GM19025 (cell line): ENCODE measurements at regions not wholly inside any gene's neighbourhood (a gene's known extent, or its start where the extent isn't known, plus 50 kb on each side); places are given as distances from the start of the nearest gene placed in this dataset.

ENCODE experiments used
- ATAC-seq: cut with Tn5 transposase; IDR thresholded peaks from one replicate; pipeline ENCODE4 v1.9.1; 2021; ENCODE audit warnings: mild to moderate bottlenecking, low read depth, moderate library complexity; ENCODE audit not compliant: unreplicated experiment

GRCh38 chr1:229989591-229990248 lies 77.3 kb upstream of the GALNT2 start:
- ATAC-seq: no peak

GRCh38 chr1:229990326-229990725 lies 76.7 kb upstream of the GALNT2 start:
- no peak for ATAC-seq

GRCh38 chr1:229991104-229991513 lies 75.9 kb upstream of the GALNT2 start:
- ATAC-seq: no peak

- no peak for ATAC-seq
Measured at GRCh38 chr1:229991724-229992333, 75.2 kb upstream of the GALNT2 start.

GRCh38 chr1:229993060-229993459 lies 74.0 kb upstream of the GALNT2 start:
- ATAC-seq: no peak

- ATAC-seq: no peak
Measured at GRCh38 chr1:229993894-229994293, 73.1 kb upstream of the GALNT2 start.

- ATAC-seq: no peak
Measured at GRCh38 chr1:229999004-229999670, 67.9 kb upstream of the GALNT2 start.

- no peak for ATAC-seq
Measured at GRCh38 chr1:230000493-230001184, 66.4 kb upstream of the GALNT2 start.

GRCh38 chr1:230002164-230002803 lies 64.8 kb upstream of the GALNT2 start:
- ATAC-seq: no peak

- ATAC-seq: no peak
Measured at GRCh38 chr1:230003409-230003808, 63.6 kb upstream of the GALNT2 start.

GRCh38 chr1:230005040-230005439 lies 62.0 kb upstream of the GALNT2 start:
- no peak for ATAC-seq

- no peak for ATAC-seq
Measured at GRCh38 chr1:230008721-230009120, 58.3 kb upstream of the GALNT2 start.

GRCh38 chr1:230009611-230010313 lies 57.3 kb upstream of the GALNT2 start:
- ATAC-seq: no peak

GRCh38 chr1:230010603-230011332 lies 56.3 kb upstream of the GALNT2 start:
- no peak for ATAC-seq

GRCh38 chr1:230011333-230012092 lies 55.5 kb upstream of the GALNT2 start:
- ATAC-seq: no peak

- ATAC-seq: no peak
Measured at GRCh38 chr1:230012093-230012393, 55.0 kb upstream of the GALNT2 start.

- ATAC-seq: no peak
Measured at GRCh38 chr1:230012741-230013140, 54.3 kb upstream of the GALNT2 start.

- ATAC-seq: no peak
Measured at GRCh38 chr1:230016159-230016558, 50.9 kb upstream of the GALNT2 start.
